HG02884 (cell line): ENCODE measurements at regions not wholly inside any gene's neighbourhood (a gene's known extent, or its start where the extent isn't known, plus 50 kb on each side); places are given as distances from the start of the nearest gene placed in this dataset.

ENCODE experiments used
- ATAC-seq: cut with Tn5 transposase; IDR thresholded peaks from one replicate; pipeline ENCODE4 v1.9.1; 2021; ENCODE audit warnings: mild to moderate bottlenecking, moderate library complexity; ENCODE audit not compliant: unreplicated experiment

- no peak for ATAC-seq
Observed at GRCh38 chr15:93887151-93887550, 344.2 kb upstream of the MCTP2 start.

- ATAC-seq, result no peak
Observed at GRCh38 chr15:93882779-93883178, 348.6 kb upstream of the MCTP2 start.

- ATAC-seq, result no peak
Observed at GRCh38 chr15:93882141-93882540, 349.2 kb upstream of the MCTP2 start.

- no peak for ATAC-seq
Observed at GRCh38 chr15:93881310-93881709, 350.1 kb upstream of the MCTP2 start.

- no peak for ATAC-seq
Observed at GRCh38 chr15:93880358-93880757, 351.0 kb upstream of the MCTP2 start.

- no peak for ATAC-seq
Observed at GRCh38 chr15:93870583-93870982, 360.8 kb upstream of the MCTP2 start.

- ATAC-seq, result no peak
Observed at GRCh38 chr15:93866948-93867347, 364.4 kb upstream of the MCTP2 start.

- no peak for ATAC-seq
Observed at GRCh38 chr15:93866476-93866875, 364.9 kb upstream of the MCTP2 start.

GRCh38 chr15:93865586-93865985 lies 365.8 kb upstream of the MCTP2 start:
- ATAC-seq, result no peak

- ATAC-seq, result no peak
Observed at GRCh38 chr15:93862791-93863190, 368.6 kb upstream of the MCTP2 start.

GRCh38 chr15:93861956-93862741 lies 369.2 kb upstream of the MCTP2 start:
- no peak for ATAC-seq

- no peak for ATAC-seq
Observed at GRCh38 chr15:93861413-93861812, 369.9 kb upstream of the MCTP2 start.

GRCh38 chr15:93860701-93861100 lies 370.7 kb upstream of the MCTP2 start:
- no peak for ATAC-seq

- no peak for ATAC-seq
Observed at GRCh38 chr15:93859176-93859575, 372.2 kb upstream of the MCTP2 start.

GRCh38 chr15:93855181-93855826 lies 376.1 kb upstream of the MCTP2 start:
- ATAC-seq, result no peak

GRCh38 chr15:93854088-93854487 lies 377.3 kb upstream of the MCTP2 start:
- no peak for ATAC-seq

GRCh38 chr15:93852761-93853160 lies 378.6 kb upstream of the MCTP2 start:
- ATAC-seq, result no peak

- ATAC-seq, result no peak
Observed at GRCh38 chr15:93848490-93848889, 382.9 kb upstream of the MCTP2 start.

GRCh38 chr15:93848076-93848475 lies 383.3 kb upstream of the MCTP2 start:
- ATAC-seq, result no peak

- no peak for ATAC-seq
Observed at GRCh38 chr15:93846148-93846547, 385.2 kb upstream of the MCTP2 start.

- no peak for ATAC-seq
Observed at GRCh38 chr15:93837450-93837849, 393.9 kb upstream of the MCTP2 start.

- ATAC-seq, result no peak
Observed at GRCh38 chr15:93835344-93835743, 396.0 kb upstream of the MCTP2 start.

- no peak for ATAC-seq
Observed at GRCh38 chr15:93831641-93832040, 399.7 kb upstream of the MCTP2 start.
